Trophoblast cell (in vitro differentiated cells and primary cell): ENCODE measurements at regions not wholly inside any gene's neighbourhood (a gene's known extent, or its start where the extent isn't known, plus 50 kb on each side); places are given as distances from the start of the nearest gene placed in this dataset.

ENCODE experiments used
- DNase-seq, 2 donors: peaks; one replicate each; pipeline ENCODE4 v3.0.0-alpha.2; 2016
- H2AFZ ChIP-seq: 2 replicates; pipeline ENCODE4 v1.6.1; 2013; ENCODE audit warnings: low read length, moderate library complexity, mild to moderate bottlenecking; ENCODE audit not compliant: insufficient read depth, poor library complexity
- H2AK5ac ChIP-seq: 2 replicates; pipeline ENCODE4 v1.6.1; 2013; ENCODE audit warnings: mild to moderate bottlenecking, low read length
- H2BK120ac ChIP-seq: 2 replicates; pipeline ENCODE4 v1.6.1; 2013; ENCODE audit warnings: low read length, mild to moderate bottlenecking, moderate library complexity; ENCODE audit not compliant: insufficient read depth, poor library complexity
- H2BK12ac ChIP-seq: 2 replicates; pipeline ENCODE4 v1.6.1; 2013; ENCODE audit warnings: mild to moderate bottlenecking, low read length, moderate library complexity
- H2BK5ac ChIP-seq: 2 replicates; pipeline ENCODE4 v1.6.1; 2013; ENCODE audit warnings: low read length, low read depth, moderate library complexity, mild to moderate bottlenecking; ENCODE audit not compliant: poor library complexity
- H3K14ac ChIP-seq: 2 replicates; pipeline ENCODE4 v1.6.1; 2013; ENCODE audit warnings: mild to moderate bottlenecking, low read length
- H3K18ac ChIP-seq: 2 replicates; pipeline ENCODE4 v1.6.1; 2013; ENCODE audit warnings: mild to moderate bottlenecking, low read length
- H3K23ac ChIP-seq: 2 replicates; pipeline ENCODE4 v1.6.1; 2013; ENCODE audit warnings: low read length
- H3K27ac ChIP-seq: 2 replicates; pipeline ENCODE4 v1.5.1; 2013; ENCODE audit warnings: low read depth, mild to moderate bottlenecking, inconsistent platforms, low read length, moderate library complexity
- H3K27me3 ChIP-seq: 2 replicates; pipeline ENCODE4 v1.6.1; 2013; ENCODE audit warnings: inconsistent platforms, mild to moderate bottlenecking, low read length, moderate library complexity; ENCODE audit not compliant: insufficient read depth
- H3K36me3 ChIP-seq, 2 experiments: 1 replicate in 1 of 2; 2 replicates in 1 of 2; pipeline ENCODE4 v1.6.1; 2013; ENCODE audit warnings: low read length in 2 of 2, mild to moderate bottlenecking in 2 of 2, moderate library complexity in 1 of 2; ENCODE audit not compliant: insufficient read depth in 2 of 2, control insufficient read depth in 1 of 2
- H3K4ac ChIP-seq: 2 replicates; pipeline ENCODE4 v1.6.1; 2013; ENCODE audit warnings: low read depth, mild to moderate bottlenecking, low read length, moderate library complexity
- H3K4me1 ChIP-seq, 2 experiments: 1 replicate in 1 of 2; 2 replicates in 1 of 2; pipeline ENCODE4 v1.6.1; 2013; ENCODE audit warnings: low read length in 2 of 2, mild to moderate bottlenecking in 2 of 2, moderate library complexity in 1 of 2; ENCODE audit not compliant: insufficient read depth in 2 of 2, control insufficient read depth in 1 of 2
- H3K4me2 ChIP-seq: 2 replicates; pipeline ENCODE4 v1.6.1; 2013; ENCODE audit warnings: inconsistent platforms, mild to moderate bottlenecking, low read length, moderate library complexity
- H3K4me3 ChIP-seq: 2 replicates; pipeline ENCODE4 v1.5.1; 2013; ENCODE audit warnings: mild to moderate bottlenecking, low read depth, low read length, inconsistent platforms
- H3K79me1 ChIP-seq: one replicate; pipeline ENCODE4 v1.6.1; 2013; ENCODE audit warnings: low read length
- H3K79me2 ChIP-seq: 2 replicates; pipeline ENCODE4 v1.6.1; 2013; ENCODE audit warnings: low read length, mild to moderate bottlenecking; ENCODE audit not compliant: control insufficient read depth, insufficient read depth, poor library complexity
- H3K9ac ChIP-seq: 2 replicates; pipeline ENCODE4 v1.6.1; 2013; ENCODE audit warnings: mild to moderate bottlenecking, low read length
- H3K9me3 ChIP-seq: 2 replicates; pipeline ENCODE4 v1.6.1; 2013; ENCODE audit warnings: low read depth, mild to moderate bottlenecking, control low read depth, inconsistent platforms, low read length; ENCODE audit not compliant: insufficient read depth
- H4K12ac ChIP-seq: 2 replicates; pipeline ENCODE4 v1.6.1; 2013; ENCODE audit warnings: low read depth, mild to moderate bottlenecking, low read length, moderate library complexity
- H4K8ac ChIP-seq: 2 replicates; pipeline ENCODE4 v1.6.1; 2013; ENCODE audit warnings: low read depth, mild to moderate bottlenecking, low read length, moderate library complexity
- H4K91ac ChIP-seq: one replicate; pipeline ENCODE4 v1.6.1; 2013; ENCODE audit warnings: low read depth, mild to moderate bottlenecking, low read length, moderate library complexity
- WGBS: extraction: QIAGEN DNeasy Blood & Tissue Kit; methylation state at CpG from one replicate; pipeline ENCODE4 v1.1.7; 2013; ENCODE audit warnings: missing lambda C conversion rate; ENCODE audit not compliant: insufficient read length, insufficient coverage; ENCODE audit errors: extremely low coverage; 5-methylcytosine and 5-hydroxymethylcytosine counted together

GRCh38 chrY:17067307-17067706 lies 812.7 kb downstream of the CDY2B start:
- H3K79me2 ChIP-seq = no peaks in the 10 kb centered on the region
- no peak overlapping the region for H4K12ac ChIP-seq
- no peaks in the 10 kb centered on the region for H3K79me1 ChIP-seq
- H3K4me3 ChIP-seq = no peak overlapping the region
- H3K4ac ChIP-seq = no peak overlapping the region
- H2BK120ac ChIP-seq = no peak overlapping the region
- no peak overlapping the region for H3K27ac ChIP-seq
- H2AK5ac ChIP-seq = no peak overlapping the region
- no CpG with 5 or more reads among the region's 2 CpGs for WGBS
- H2BK12ac ChIP-seq = no peak overlapping the region
- H3K27me3 ChIP-seq = no peaks in the 10 kb centered on the region
- H3K9me3 ChIP-seq = no peaks in the 10 kb centered on the region
- H3K4me2 ChIP-seq = no peak overlapping the region
- H3K14ac ChIP-seq = no peak overlapping the region
- no peak overlapping the region for H4K91ac ChIP-seq
- no peaks in the 10 kb centered on the region for H3K36me3 ChIP-seq
- H3K4me1 ChIP-seq = no peaks in the 10 kb centered on the region
- no peak overlapping the region for H2BK5ac ChIP-seq
- H3K23ac ChIP-seq = no peak overlapping the region
- no peak overlapping the region for H4K8ac ChIP-seq
- no peak for DNase-seq
- H2AFZ ChIP-seq = no peak overlapping the region
- H3K9ac ChIP-seq = no peak overlapping the region
- H3K18ac ChIP-seq = no peak overlapping the region

- H2AK5ac ChIP-seq = no peak overlapping the region
- H3K79me2 ChIP-seq = no peaks in the 10 kb centered on the region
- H3K18ac ChIP-seq = no peak overlapping the region
Measured at GRCh38 chrY:17053041-17053440, 827.0 kb downstream of the CDY2B start.

GRCh38 chrY:17050374-17050773 lies 829.6 kb downstream of the CDY2B start:
- WGBS = no CpG with 5 or more reads among the region's 2 CpGs
- no peak overlapping the region for H4K8ac ChIP-seq
- H2BK5ac ChIP-seq = no peak overlapping the region
- H3K27ac ChIP-seq = no peak overlapping the region
- no peak overlapping the region for H3K9ac ChIP-seq
- no peak overlapping the region for H3K4ac ChIP-seq
- H3K23ac ChIP-seq = no peak overlapping the region
- no peak overlapping the region for H2AK5ac ChIP-seq
- no peak overlapping the region for H4K12ac ChIP-seq
- no peaks in the 10 kb centered on the region for H3K36me3 ChIP-seq
- H3K79me2 ChIP-seq = no peaks in the 10 kb centered on the region
- no peak overlapping the region for H3K4me3 ChIP-seq
- no peak overlapping the region for H2AFZ ChIP-seq
- H3K79me1 ChIP-seq = peaks cover 2% of the 10 kb centered on the region
- H3K4me1 ChIP-seq = no peaks in the 10 kb centered on the region
- no peak overlapping the region for H3K4me2 ChIP-seq
- no peak for DNase-seq
- no peak overlapping the region for H3K14ac ChIP-seq
- H4K91ac ChIP-seq = no peak overlapping the region
- no peaks in the 10 kb centered on the region for H3K27me3 ChIP-seq
- H3K9me3 ChIP-seq = no peaks in the 10 kb centered on the region
- no peak overlapping the region for H2BK12ac ChIP-seq
- no peak overlapping the region for H3K18ac ChIP-seq
- no peak overlapping the region for H2BK120ac ChIP-seq

More at GRCh38 chrY:17053041-17053440, 827.0 kb downstream of the CDY2B start:
- Histone ChIP-seq H3K27me3 (no peaks in the 10 kb centered on the region), H2BK5ac (no peak overlapping the region), H3K79me1 (no peaks in the 10 kb centered on the region), H3K4me1 (no peaks in the 10 kb centered on the region), H3K9ac (no peak overlapping the region), H4K12ac (no peak overlapping the region), H4K91ac (no peak overlapping the region), H3K23ac (no peak overlapping the region), H3K9me3 (no peaks in the 10 kb centered on the region), H3K4me2 (no peak overlapping the region), H2BK12ac (no peak overlapping the region), H3K14ac (no peak overlapping the region), H3K36me3 (no peaks in the 10 kb centered on the region), H2AFZ (no peak overlapping the region), H3K4ac (no peak overlapping the region), H4K8ac (no peak overlapping the region), H2BK120ac (no peak overlapping the region), H3K27ac (no peak overlapping the region), H3K4me3 (no peak overlapping the region)
- DNase-seq = no peak

- DNase-seq = no peak
- Histone ChIP-seq H3K27me3 (no peaks in the 10 kb centered on the region), H2AK5ac (no peak overlapping the region), H3K4me2 (no peak overlapping the region), H3K79me2 (no peaks in the 10 kb centered on the region), H2BK120ac (no peak overlapping the region), H3K23ac (no peak overlapping the region), H3K9ac (no peak overlapping the region), H2BK5ac (no peak overlapping the region), H3K14ac (no peak overlapping the region), H3K4ac (no peak overlapping the region), H3K18ac (no peak overlapping the region), H3K4me3 (no peak overlapping the region), H3K36me3 (no peaks in the 10 kb centered on the region), H4K8ac (no peak overlapping the region), H3K9me3 (no peaks in the 10 kb centered on the region), H3K4me1 (peaks cover 0 to 4% of the 10 kb centered on the region in 2 experiments), H3K79me1 (peaks cover 2% of the 10 kb centered on the region), H2AFZ (no peak overlapping the region), H4K12ac (no peak overlapping the region), H3K27ac (no peak overlapping the region), H4K91ac (no peak overlapping the region), H2BK12ac (no peak overlapping the region)
- WGBS = no CpG with 5 or more reads among the region's 2 CpGs
Measured at GRCh38 chrY:17045124-17045523, 834.9 kb downstream of the CDY2B start.
